H1 (cell line): ENCODE measurements at regions not wholly inside any gene's neighbourhood (a gene's known extent, or its start where the extent isn't known, plus 50 kb on each side); places are given as distances from the start of the nearest gene placed in this dataset.

Source experiments
- CTCF ChIA-PET: fragments of 300-600 bp; sonication (Branson Sonifier 250); formaldehyde crosslinking; loops from one replicate; lab custom pipeline; 2021; ENCODE audit not compliant: partially characterized antibody; lab: Charles Lee
- POLR2A ChIA-PET: fragments of 300-600 bp; sonication (Branson Sonifier 250); formaldehyde crosslinking; loops from one replicate; lab custom pipeline; 2021; ENCODE audit warnings: inconsistent platforms; ENCODE audit not compliant: partially characterized antibody; lab: Charles Lee
- DNase-seq, 2 experiments: peaks; one replicate each; pipeline versions ENCODE4 v3.0.0 to v3.0.0-alpha.2; 2010 to 2022; ENCODE audit warnings: low spot score in 2 of 2, low read depth in 1 of 2, mixed read lengths in 1 of 2
- FAIRE-seq: peaks from 2 replicates; lab custom pipeline; 2011; peaks lifted over from hg19 to GRCh38; lab: Jason Lieb, UNC
- H2AFZ ChIP-seq: 2 replicates; pipeline ENCODE4 v1.8.1; 2012; ENCODE audit warnings: low read length, inconsistent platforms
- H2AK5ac ChIP-seq: 2 replicates; pipeline ENCODE4 v1.6.1; 2013; ENCODE audit warnings: low read depth, low read length
- H2BK120ac ChIP-seq: replicated peaks from 2 replicates; pipeline ENCODE3; 2013; ENCODE audit warnings: low read depth, low read length, inconsistent platforms
- H2BK12ac ChIP-seq: 2 replicates; pipeline ENCODE4 v1.6.1; 2013; ENCODE audit warnings: low read depth, low read length
- H2BK15ac ChIP-seq: 2 replicates; pipeline ENCODE4 v1.6.1; 2013; ENCODE audit warnings: low read length
- H2BK20ac ChIP-seq: 2 replicates; pipeline ENCODE4 v1.6.1; 2013; ENCODE audit warnings: low read length
- H2BK5ac ChIP-seq: 2 replicates; pipeline ENCODE4 v1.6.1; 2013; ENCODE audit warnings: low read depth, low read length
- H3K14ac ChIP-seq: 2 replicates; pipeline ENCODE4 v1.6.1; 2013; ENCODE audit warnings: inconsistent platforms; ENCODE audit not compliant: insufficient read length
- H3K18ac ChIP-seq: 2 replicates; pipeline ENCODE4 v1.6.1; 2013; ENCODE audit warnings: low read length; ENCODE audit errors: extremely low read depth
- H3K23ac ChIP-seq: 2 replicates; pipeline ENCODE4 v1.6.1; 2013; ENCODE audit warnings: inconsistent platforms; ENCODE audit not compliant: insufficient read length
- H3K23me2 ChIP-seq: 2 replicates; pipeline ENCODE4 v1.6.1; 2013; ENCODE audit warnings: low read depth, low read length
- H3K27ac ChIP-seq: 2 replicates; pipeline ENCODE4 v1.6.1; 2011; ENCODE audit warnings: low read depth, low read length, inconsistent platforms
- H3K27me3 ChIP-seq, 4 experiments: replicated peaks in 1 of 4; 1 replicate in 1 of 4; 2 replicates in 3 of 4; pipeline versions ENCODE4 v1.6.1 to v1.8.1; 2011 to 2013; ENCODE audit warnings: low read length in 3 of 4, mild to moderate bottlenecking in 3 of 4, inconsistent platforms in 2 of 4, mixed read lengths in 2 of 4, moderate library complexity in 1 of 4; ENCODE audit not compliant: control insufficient read depth in 3 of 4, insufficient read depth in 3 of 4; ENCODE audit errors: extremely low read depth in 1 of 4
- H3K36me3 ChIP-seq, 4 experiments: 2 replicates each; pipeline versions ENCODE4 v1.6.1 to v1.8.1; 2011 to 2013; ENCODE audit warnings: mild to moderate bottlenecking in 4 of 4, low read length in 3 of 4, moderate library complexity in 2 of 4, control low read depth in 1 of 4, inconsistent platforms in 1 of 4; ENCODE audit not compliant: insufficient read depth in 4 of 4, control insufficient read depth in 2 of 4
- H3K4ac ChIP-seq: replicated peaks from 2 replicates; pipeline ENCODE3; 2013; ENCODE audit warnings: low read length, low read depth, mixed read lengths, inconsistent platforms; ENCODE audit not compliant: insufficient read length
- H3K4me1 ChIP-seq, 4 experiments: replicated peaks in 1 of 4; 1 replicate in 1 of 4; 2 replicates in 3 of 4; pipeline versions ENCODE4 v1.6.1 to v1.8.1; 2011 to 2013; ENCODE audit warnings: low read length in 3 of 4, inconsistent platforms in 2 of 4, mixed read lengths in 1 of 4; ENCODE audit not compliant: insufficient read depth in 4 of 4, control insufficient read depth in 3 of 4
- H3K4me2 ChIP-seq, 2 experiments: 2 replicates each; pipeline versions ENCODE4 v1.6.1 to v1.8.1; 2011 to 2013; ENCODE audit warnings: low read depth in 2 of 2, low read length in 2 of 2, control low read depth in 1 of 2, inconsistent platforms in 1 of 2, mild to moderate bottlenecking in 1 of 2; ENCODE audit not compliant: insufficient read depth in 1 of 2
- H3K4me3 ChIP-seq, 4 experiments: fragments of 200-600, 300-600 bp in 1 of 4; sonication (generic), shearing (Covaris generic), sonication (Bioruptor Twin) in 1 of 4; 2 replicates each; pipeline versions ENCODE4 v1.5.1 to v1.8.1; 2011 to 2016; ENCODE audit warnings: low read length in 4 of 4, low read depth in 3 of 4, control low read depth in 2 of 4, inconsistent platforms in 2 of 4, mild to moderate bottlenecking in 2 of 4, mixed read lengths in 1 of 4, moderate library complexity in 1 of 4; ENCODE audit not compliant: insufficient read depth in 2 of 4; ENCODE audit errors: extremely low read depth in 1 of 4
- H3K56ac ChIP-seq: replicated peaks from 2 replicates; pipeline ENCODE3; 2013; ENCODE audit warnings: low read depth, mild to moderate bottlenecking, mixed read lengths, low read length, inconsistent platforms; ENCODE audit not compliant: insufficient read length
- H3K79me1 ChIP-seq: 2 replicates; pipeline ENCODE4 v1.6.1; 2013; ENCODE audit warnings: low read depth, low read length, control low read depth
- H3K79me2 ChIP-seq, 2 experiments: 2 replicates each; pipeline versions ENCODE4 v1.6.1 to v1.8.1; 2012 to 2013; ENCODE audit warnings: low read length in 2 of 2, mild to moderate bottlenecking in 2 of 2, inconsistent platforms in 1 of 2; ENCODE audit not compliant: insufficient read depth in 2 of 2, control insufficient read depth in 1 of 2
- H3K9ac ChIP-seq, 4 experiments: replicated peaks in 1 of 4; 1 replicate in 1 of 4; 2 replicates in 3 of 4; pipeline versions ENCODE4 v1.6.1 to v1.8.1; 2011 to 2013; ENCODE audit warnings: low read depth in 3 of 4, low read length in 3 of 4, control low read depth in 2 of 4, mild to moderate bottlenecking in 2 of 4, moderate library complexity in 2 of 4, inconsistent platforms in 1 of 4; ENCODE audit errors: extremely low read depth in 1 of 4
- H3K9me3 ChIP-seq, 2 experiments: 2 replicates each; pipeline versions ENCODE4 v1.6.1 to v1.8.1; 2012 to 2013; ENCODE audit warnings: mild to moderate bottlenecking in 2 of 2, moderate library complexity in 2 of 2, control low read depth in 1 of 2, inconsistent platforms in 1 of 2, low read depth in 1 of 2, low read length in 1 of 2, mixed read lengths in 1 of 2; ENCODE audit not compliant: insufficient read depth in 2 of 2
- H4K20me1 ChIP-seq, 2 experiments: replicated peaks in 1 of 2; 2 replicates each; pipeline versions ENCODE3 to v1.8.1; 2011 to 2013; ENCODE audit warnings: inconsistent platforms in 2 of 2, low read length in 2 of 2, mild to moderate bottlenecking in 1 of 2; ENCODE audit not compliant: insufficient read depth in 2 of 2, control insufficient read depth in 1 of 2
- H4K5ac ChIP-seq: 2 replicates; pipeline ENCODE4 v1.6.1; 2013; ENCODE audit warnings: low read length, low read depth, mixed read lengths, inconsistent platforms; ENCODE audit not compliant: insufficient read length
- H4K8ac ChIP-seq: 2 replicates; pipeline ENCODE4 v1.8.0; 2013; ENCODE audit warnings: mild to moderate bottlenecking, moderate library complexity, low read length, inconsistent platforms; ENCODE audit not compliant: insufficient read depth; ENCODE audit errors: extremely low read depth
- H4K91ac ChIP-seq: replicated peaks from 2 replicates; pipeline ENCODE3; 2013; ENCODE audit warnings: low read length, mixed read lengths, inconsistent platforms; ENCODE audit not compliant: insufficient read length
- CTCF ChIP-seq, 3 experiments: IDR thresholded peaks; 1 replicate in 2 of 3; 2 replicates in 1 of 3; pipeline versions ENCODE4 v1.5.1 to v1.6.1; 2011; ENCODE audit warnings: low read length in 3 of 3, mild to moderate bottlenecking in 3 of 3, inconsistent platforms in 2 of 3, low read depth in 1 of 3, moderate library complexity in 1 of 3; ENCODE audit not compliant: insufficient read depth in 1 of 3; ENCODE audit errors: control extremely low read depth in 1 of 3
- EP300 ChIP-seq, 2 experiments: IDR thresholded peaks; 1 replicate in 1 of 2; 2 replicates in 1 of 2; pipeline ENCODE4 v1.6.1; 2011 to 2012; ENCODE audit warnings: low read depth in 2 of 2, low read length in 2 of 2, mild to moderate bottlenecking in 2 of 2, borderline replicate concordance in 1 of 2, inconsistent platforms in 1 of 2, moderate library complexity in 1 of 2
- KDM1A ChIP-seq: fragments of 200-600, 300-600 bp; sonication (generic); IDR thresholded peaks from 2 replicates; pipeline ENCODE4 v1.7.1; 2016; ENCODE audit warnings: mild to moderate bottlenecking, low read length, borderline replicate concordance
- RAD21 ChIP-seq, 2 experiments: IDR thresholded peaks in 1 of 2; conservative IDR thresholded peaks in 1 of 2; 2 replicates each; pipeline ENCODE4 v1.6.1; 2011; ENCODE audit warnings: low read depth in 2 of 2, low read length in 2 of 2, improper control_type of control experiment in 1 of 2, inconsistent platforms in 1 of 2, mild to moderate bottlenecking in 1 of 2, moderate library complexity in 1 of 2
- SIRT6 ChIP-seq: IDR thresholded peaks from one replicate; pipeline ENCODE4 v1.7.1; 2012; ENCODE audit warnings: low read length, inconsistent platforms
- SRF ChIP-seq: IDR thresholded peaks from 2 replicates; pipeline ENCODE4 v1.6.1; 2011; ENCODE audit warnings: mild to moderate bottlenecking, low read depth, low read length, moderate library complexity
- YY1 ChIP-seq: IDR thresholded peaks from 2 replicates; pipeline ENCODE4 v1.6.1; 2011; ENCODE audit warnings: low read depth, mild to moderate bottlenecking, low read length
- ZNF274 ChIP-seq: IDR thresholded peaks from 2 replicates; pipeline ENCODE4 v1.7.0; 2012; ENCODE audit warnings: low read length, borderline replicate concordance; ENCODE audit errors: extremely low read depth
- WGBS, 2 experiments: shearing (Covaris generic) in 1 of 2; methylation state at CpG; one replicate each; pipeline versions ENCODE4 v1.1.6 to v1.1.7; 2013 to 2015; ENCODE audit warnings: low lambda C conversion rate in 2 of 2, mixed read lengths in 2 of 2, inconsistent platforms in 1 of 2, low coverage in 1 of 2, missing lambda C conversion rate in 1 of 2; ENCODE audit not compliant: insufficient replicate concordance in 2 of 2, insufficient coverage in 1 of 2, insufficient read length in 1 of 2; ENCODE audit errors: extremely low coverage in 1 of 2, missing lambda C conversion rate in 1 of 2; 5-methylcytosine and 5-hydroxymethylcytosine counted together

DNA sequence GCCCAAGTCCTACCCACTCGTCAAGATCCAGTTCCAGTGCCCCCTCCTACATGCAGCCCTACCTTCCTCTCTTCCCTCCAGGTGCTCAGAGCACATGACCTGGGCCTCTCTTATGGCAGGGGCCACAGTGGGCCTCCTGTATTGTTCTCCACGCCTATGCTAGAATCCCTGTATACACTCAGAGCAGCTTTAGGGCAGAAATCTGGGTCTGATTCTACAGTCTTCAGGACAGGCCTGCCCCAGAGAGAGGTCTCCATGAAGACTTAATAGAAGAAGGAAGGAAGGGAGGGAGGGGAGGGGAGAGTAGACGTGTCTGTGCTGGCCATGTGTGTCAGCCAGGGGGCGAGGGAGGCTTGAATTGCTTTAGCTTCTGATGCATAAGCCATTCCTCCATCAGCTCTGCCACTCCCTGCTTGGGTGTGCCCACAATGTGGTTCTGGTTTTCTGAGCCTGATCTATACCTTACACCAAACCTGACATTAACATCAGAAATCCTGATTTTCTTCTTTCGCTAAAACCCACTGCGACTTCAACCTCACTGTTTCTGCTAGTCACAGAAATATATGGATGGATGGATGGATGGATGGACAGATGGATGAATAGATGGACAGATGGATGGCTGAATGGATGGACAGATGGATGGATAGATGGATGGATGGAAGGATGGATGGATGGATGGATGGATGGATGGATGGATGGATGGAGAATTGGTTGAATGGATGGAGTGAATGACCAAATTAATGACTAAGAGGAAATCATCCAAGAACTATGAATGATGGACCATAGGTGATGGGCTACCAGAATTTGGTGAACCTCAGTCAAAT is 56.6 kb upstream of the PRDM11 start:
- peak overlapping the region; percentile 47 for H4K91ac ChIP-seq
- peak; percentile 19 for FAIRE-seq
- no peak overlapping the region for H2AK5ac ChIP-seq
- no peak overlapping the region for H2AFZ ChIP-seq
- H3K4me3 ChIP-seq, result no peak overlapping the region
- H2BK5ac ChIP-seq, result peak overlapping the region; percentile 75; the same call in 1 of the 2 replicates
- no peaks in the 10 kb centered on the region for H3K79me2 ChIP-seq
- H3K18ac ChIP-seq, result peak overlapping the region; percentile 62
- H4K8ac ChIP-seq, result no peak overlapping the region
- H3K23ac ChIP-seq, result no peak overlapping the region
- peaks cover 2% of the 10 kb centered on the region; the same call in 1 of the 2 replicates for H3K23me2 ChIP-seq
- no peak overlapping the region for H3K14ac ChIP-seq
- no peak overlapping the region for H3K4ac ChIP-seq
- DNase-seq, result no peak
- peaks cover 14 to 40% (median 26%) of the 10 kb centered on the region in 4 experiments for H3K4me1 ChIP-seq
- H2BK15ac ChIP-seq, result no peak overlapping the region
- H3K27me3 ChIP-seq, result no peaks in the 10 kb centered on the region; a peak in 2 of 7 replicates
- H3K56ac ChIP-seq, result no peak overlapping the region
- H3K36me3 ChIP-seq, result no peaks in the 10 kb centered on the region
- ChIA-PET CTCF (interaction anchor here (0.7 to 34.2 kb wide), 18 partner anchors 9 to 179 kb away, joined by 3 to 1347 read pairs (median 4); no protein-coding TSS in a partner anchor), POLR2A (interaction anchor here (0.5 kb wide), 1 partner anchor 112 kb away, joined by 3 read pairs; no protein-coding TSS in a partner anchor)
- H3K9ac ChIP-seq, result no peak overlapping the region
- H3K9me3 ChIP-seq, result no peaks in the 10 kb centered on the region
- 81% methylated on average over 5 of the region's 6 CpGs; no CpG with 5 or more reads in 1 of the 2 experiments for WGBS, 2 experiments
- no peaks in the 10 kb centered on the region for H4K20me1 ChIP-seq
- no peaks in the 10 kb centered on the region for H3K79me1 ChIP-seq
- H3K4me2 ChIP-seq, result no peak overlapping the region
- H2BK120ac ChIP-seq, result no peak overlapping the region
- no peak overlapping the region for H4K5ac ChIP-seq
- peak overlapping the region; percentile 76; the same call in 1 of the 2 replicates for H2BK20ac ChIP-seq
- peak overlapping the region; percentile 82; the same call in 1 of the 2 replicates for H2BK12ac ChIP-seq
- H3K27ac ChIP-seq, result no peak overlapping the region
- TF ChIP-seq CTCF (IDR thresholded peaks at IDR 0.05; ENCODE audit: control extremely low read depth in 1 of 3, insufficient read depth in 1 of 3, low read depth in 1 of 3, low read length in 3 of 3), result peak; percentile 49 to 83 (median 71)
- no peak for TF ChIP-seq KDM1A
- TF ChIP-seq RAD21 (IDR thresholded peaks at IDR 0.05 in 1 of 2, conservative IDR thresholded peaks at IDR 0.05 in 1 of 2; ENCODE audit: low read depth in 2 of 2, low read length in 2 of 2), result peak; percentile 35 to 51; a peak in 3 of 4 replicates
- no peak for TF ChIP-seq YY1
- no peak for TF ChIP-seq ZNF274
- TF ChIP-seq EP300 (IDR thresholded peaks at IDR 0.05; ENCODE audit: borderline replicate concordance in 1 of 2, low read depth in 2 of 2, low read length in 2 of 2), result no peak
- TF ChIP-seq SRF, result no peak
- no peak for TF ChIP-seq SIRT6
